HEK293T (cell line): ENCODE measurements at regions not wholly inside any gene's neighbourhood (a gene's known extent, or its start where the extent isn't known, plus 50 kb on each side); places are given as distances from the start of the nearest gene placed in this dataset.
"Not testable (repeated sequence)": the region's sequence is repeated elsewhere in the genome, so short reads cannot be mapped to it uniquely, and the experiment has no call there.

Experiments used
- CTCF ChIA-PET: fragments of 350-600 bp; formaldehyde crosslinking; extraction: SDS; loops from one replicate; lab custom pipeline; 2021; ENCODE audit warnings: antibody characterized with exemption, inconsistent platforms; lab: Yijun Ruan, JAX
- POLR2A ChIA-PET: fragments of 350-600 bp; formaldehyde crosslinking; extraction: SDS; loops from one replicate; lab custom pipeline; 2020; ENCODE audit warnings: antibody characterized with exemption, inconsistent platforms; lab: Yijun Ruan, JAX
- DNase-seq: peaks from one replicate; pipeline ENCODE4 v3.0.0; 2012; ENCODE audit warnings: mixed read lengths; ENCODE audit errors: extremely low spot score
- ARNT ChIP-seq: fragments of 450-650 bp; IDR thresholded peaks from 2 replicates; pipeline ENCODE4 v1.6.1; 2017; ENCODE audit warnings: mild to moderate bottlenecking
- BHLHE40 ChIP-seq: fragments of 450-650 bp; IDR thresholded peaks from 2 replicates; pipeline ENCODE4 v1.6.1; 2016; ENCODE audit warnings: mild to moderate bottlenecking, moderate library complexity, borderline replicate concordance
- CTBP1 ChIP-seq: fragments of 450-650 bp; IDR thresholded peaks from 2 replicates; pipeline ENCODE4 v1.6.1; 2016; ENCODE audit warnings: borderline replicate concordance
- ELF4 ChIP-seq: fragments of 450-650 bp; IDR thresholded peaks from 2 replicates; pipeline ENCODE4 v1.6.1; 2017; ENCODE audit warnings: antibody characterized with exemption
- FOXA1 ChIP-seq: fragments of 450-650 bp; IDR thresholded peaks from 2 replicates; pipeline ENCODE4 v1.6.1; 2016; ENCODE audit warnings: mild to moderate bottlenecking
- FOXK2 ChIP-seq: fragments of 450-650 bp; IDR thresholded peaks from 2 replicates; pipeline ENCODE4 v1.6.1; 2016; ENCODE audit warnings: mild to moderate bottlenecking
- FOXM1 ChIP-seq: fragments of 450-650 bp; IDR thresholded peaks from 2 replicates; pipeline ENCODE4 v1.6.1; 2017; ENCODE audit warnings: mild to moderate bottlenecking, borderline replicate concordance
- HDGF ChIP-seq: fragments of 450-650 bp; IDR thresholded peaks from 2 replicates; pipeline ENCODE4 v1.6.1; 2017; ENCODE audit warnings: antibody characterized with exemption, borderline replicate concordance
- L3MBTL2 ChIP-seq: fragments of 450-650 bp; conservative IDR thresholded peaks from 2 replicates; pipeline ENCODE4 v1.6.1; 2016; ENCODE audit warnings: mild to moderate bottlenecking
- LEF1 ChIP-seq: fragments of 450-650 bp; IDR thresholded peaks from 2 replicates; pipeline ENCODE4 v1.6.1; 2017; ENCODE audit warnings: mild to moderate bottlenecking, borderline replicate concordance
- NFRKB ChIP-seq: fragments of 450-650 bp; IDR thresholded peaks from 2 replicates; pipeline ENCODE4 v1.6.1; 2016; ENCODE audit warnings: mild to moderate bottlenecking, moderate library complexity
- SP1 ChIP-seq: fragments of 450-650 bp; IDR thresholded peaks from 2 replicates; pipeline ENCODE4 v1.6.1; 2017
- SUZ12 ChIP-seq: fragments of 450-650 bp; IDR thresholded peaks from 2 replicates; pipeline ENCODE4 v1.6.1; 2016; ENCODE audit warnings: mild to moderate bottlenecking
- TARDBP ChIP-seq: fragments of 450-650 bp; IDR thresholded peaks from 2 replicates; pipeline ENCODE4 v1.6.1; 2016
- ZNF384 ChIP-seq: fragments of 450-650 bp; IDR thresholded peaks from 2 replicates; pipeline ENCODE4 v1.6.1; 2016
- TF ChIP-seq, protein P1 (sequence below): fragments of 450-650 bp; IDR thresholded peaks from 2 replicates; pipeline ENCODE4 v1.6.1; 2016

DNA sequence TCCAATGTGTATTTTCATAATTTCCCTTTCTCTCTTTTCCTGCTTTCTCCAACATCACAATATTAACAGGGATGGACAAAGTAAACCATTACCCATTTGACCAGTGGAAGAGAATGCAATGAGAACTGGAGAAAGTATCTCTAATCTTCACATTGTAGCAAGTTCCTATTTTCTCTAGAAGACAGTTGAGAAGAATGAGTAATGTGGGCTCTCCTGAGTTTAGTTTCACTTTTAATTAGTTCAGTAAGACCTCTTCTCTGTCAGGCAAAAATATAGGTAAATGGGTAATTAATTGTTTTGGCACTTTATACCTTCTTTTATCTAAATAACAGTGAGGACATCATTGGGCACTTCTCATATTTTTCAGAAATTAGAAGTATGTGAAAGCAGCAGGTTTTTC is 602.0 kb downstream of the GLUD2 start:
- TF ChIP-seq ZNF384 (no peak), NFRKB (no peak), ARNT (no peak), CTBP1 (no peak), FOXM1 (no peak), L3MBTL2 (no peak), FOXA1 (no peak)
- no peak for DNase-seq
- POLR2A ChIA-PET: no interaction called here
- CTCF ChIA-PET: no interaction called here

GRCh38 chrX:121655276-121655675 is 607.9 kb downstream of the GLUD2 start:
- ChIA-PET CTCF (no interaction called here), POLR2A (no interaction called here)
- TF ChIP-seq L3MBTL2: no peak
- no peak for DNase-seq

GRCh38 chrX:121666171-121666570 is 618.8 kb downstream of the GLUD2 start:
- POLR2A ChIA-PET: no interaction called here
- TF ChIP-seq ELF4: no peak
- TF ChIP-seq SUZ12: no peak
- no peak for TF ChIP-seq NFRKB
- TF ChIP-seq FOXM1: no peak
- TF ChIP-seq FOXK2: no peak
- TF ChIP-seq LEF1: no peak
- TF ChIP-seq, protein P1, sequence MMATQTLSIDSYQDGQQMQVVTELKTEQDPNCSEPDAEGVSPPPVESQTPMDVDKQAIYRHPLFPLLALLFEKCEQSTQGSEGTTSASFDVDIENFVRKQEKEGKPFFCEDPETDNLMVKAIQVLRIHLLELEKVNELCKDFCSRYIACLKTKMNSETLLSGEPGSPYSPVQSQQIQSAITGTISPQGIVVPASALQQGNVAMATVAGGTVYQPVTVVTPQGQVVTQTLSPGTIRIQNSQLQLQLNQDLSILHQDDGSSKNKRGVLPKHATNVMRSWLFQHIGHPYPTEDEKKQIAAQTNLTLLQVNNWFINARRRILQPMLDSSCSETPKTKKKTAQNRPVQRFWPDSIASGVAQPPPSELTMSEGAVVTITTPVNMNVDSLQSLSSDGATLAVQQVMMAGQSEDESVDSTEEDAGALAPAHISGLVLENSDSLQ: no peak
- no peak for TF ChIP-seq L3MBTL2
- TF ChIP-seq ZNF384: no peak
- TF ChIP-seq HDGF: no peak
- TF ChIP-seq FOXA1: no peak
- TF ChIP-seq ARNT: no peak
- TF ChIP-seq SP1: no peak
- TF ChIP-seq CTBP1: no peak
- no peak for TF ChIP-seq BHLHE40
- TF ChIP-seq TARDBP: no peak
- no peak for DNase-seq
- CTCF ChIA-PET: no interaction called here

GRCh38 chrX:121671649-121672048 is 624.2 kb downstream of the GLUD2 start:
- ChIA-PET POLR2A (no interaction called here), CTCF (no interaction called here)
- TF ChIP-seq ARNT: no peak
- no peak for TF ChIP-seq SP1
- no peak for TF ChIP-seq FOXM1
- no peak for TF ChIP-seq NFRKB
- TF ChIP-seq FOXA1: no peak
- TF ChIP-seq CTBP1: no peak
- no peak for TF ChIP-seq L3MBTL2
- TF ChIP-seq BHLHE40: no peak
- no peak for TF ChIP-seq ELF4
- TF ChIP-seq HDGF: no peak
- no peak for DNase-seq

DNA sequence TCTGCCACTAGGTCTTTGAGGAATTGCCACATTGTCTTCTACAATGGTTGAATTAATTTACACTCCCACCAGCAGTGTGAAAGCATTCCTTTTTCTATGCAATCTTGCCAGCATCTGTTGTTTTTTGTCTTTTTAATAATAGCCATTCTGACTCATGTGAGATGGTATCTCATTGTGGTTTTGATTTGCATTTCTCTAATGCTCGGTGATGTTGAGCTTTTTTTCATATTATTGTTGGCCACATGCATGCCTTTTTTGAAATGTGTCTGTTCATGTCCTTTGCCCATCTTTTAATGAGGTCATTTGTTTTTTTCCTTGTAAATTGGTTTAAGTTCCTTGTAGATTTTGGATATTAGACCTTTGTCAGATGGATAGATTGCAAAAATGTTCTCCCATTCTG is 661.8 kb downstream of the GLUD2 start:
- DNase-seq, CTCF ChIA-PET, POLR2A ChIA-PET: not testable (repeated sequence)

DNA sequence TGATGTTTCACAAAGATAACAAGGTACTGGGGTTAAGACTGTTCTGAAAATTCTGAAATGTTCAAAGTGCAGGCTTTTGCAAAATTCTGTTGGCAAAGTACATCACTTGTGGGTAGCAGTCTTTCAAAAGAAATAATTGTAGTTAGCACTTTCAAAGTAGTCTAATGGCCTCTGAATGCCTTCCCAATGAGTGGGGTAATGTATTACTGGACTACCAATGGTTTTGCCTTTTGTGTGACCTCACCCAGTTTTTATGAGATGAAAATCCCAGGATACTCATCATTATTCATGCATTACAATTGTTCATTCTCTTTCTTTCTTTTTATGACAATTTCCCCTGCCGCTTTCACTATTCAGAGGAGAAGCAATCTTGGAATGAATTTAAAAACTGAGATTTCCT is 686.1 kb downstream of the GLUD2 start:
- ChIA-PET POLR2A (no interaction called here), CTCF (no interaction called here)

DNA sequence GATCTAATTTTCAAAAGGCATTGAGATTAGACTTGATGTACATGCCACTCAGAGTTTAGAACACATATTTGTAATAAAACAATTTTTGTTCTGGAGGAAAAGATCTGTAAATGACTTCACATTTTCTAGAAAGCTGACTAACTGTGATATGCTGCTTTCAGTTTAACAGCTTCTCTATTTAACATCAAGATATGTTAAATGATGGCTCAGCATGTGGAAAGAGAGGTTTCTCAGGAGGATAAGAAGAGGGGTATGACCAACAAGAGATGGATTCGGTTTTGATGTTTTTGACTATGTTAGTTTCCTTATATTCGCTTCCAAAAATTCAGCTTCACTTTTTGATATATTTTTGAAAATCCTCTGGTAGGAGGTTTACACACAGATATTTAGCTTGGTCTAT is 698.7 kb downstream of the GLUD2 start:
- CTCF ChIA-PET: no interaction called here
- POLR2A ChIA-PET: no interaction called here
- DNase-seq: no peak
- TF ChIP-seq ELF4 (no peak), SUZ12 (no peak), ARNT (no peak)

More for the DNA sequence above, 686.1 kb downstream of the GLUD2 start:
- TF ChIP-seq CTBP1: no peak
- TF ChIP-seq SP1: no peak
- no peak for TF ChIP-seq L3MBTL2
- TF ChIP-seq FOXK2: no peak
- TF ChIP-seq, protein P1: no peak
- TF ChIP-seq LEF1: no peak
- no peak for TF ChIP-seq HDGF
- no peak for DNase-seq

DNA sequence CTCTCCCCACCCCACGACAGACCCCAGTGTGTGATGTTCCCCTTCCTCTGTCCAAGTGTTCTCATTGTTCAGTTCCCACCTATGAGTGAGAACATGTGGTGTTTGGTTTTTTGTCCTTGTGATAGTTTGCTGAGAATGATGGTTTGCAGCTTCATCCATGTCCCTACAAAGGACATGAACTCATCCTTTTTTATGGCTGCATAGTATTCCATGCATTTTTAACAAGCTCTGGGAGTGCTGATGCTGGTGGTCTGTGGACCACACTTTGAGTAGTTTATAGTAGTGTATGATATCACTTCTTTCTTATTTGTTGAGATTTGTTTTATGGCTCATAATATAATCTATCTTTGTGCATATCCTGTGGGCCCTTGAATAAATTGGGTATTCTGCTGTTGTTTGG is 706.2 kb downstream of the GLUD2 start:
- POLR2A ChIA-PET, DNase-seq, CTCF ChIA-PET: not testable (repeated sequence)

DNA sequence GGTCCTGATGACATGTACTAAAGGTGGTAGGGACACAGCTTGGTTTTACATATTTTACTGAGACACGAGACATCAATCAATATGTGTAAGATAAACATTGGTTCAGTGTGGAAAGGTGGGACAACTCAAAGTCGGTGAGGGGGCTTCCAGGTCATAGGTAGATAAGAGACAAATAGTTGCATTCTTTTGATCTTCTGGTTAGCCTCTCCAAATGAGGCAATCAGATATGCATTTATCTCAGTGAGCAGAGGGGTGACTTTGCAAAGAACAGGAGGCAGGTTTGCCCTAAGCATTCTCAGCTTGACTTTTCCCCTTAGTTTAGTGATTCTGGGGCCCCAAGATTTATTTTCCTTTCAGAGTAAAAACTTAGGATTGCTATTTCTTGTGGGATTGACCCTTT is 706.9 kb downstream of the GLUD2 start:
- CTCF ChIA-PET: no interaction called here
- POLR2A ChIA-PET: no interaction called here
- TF ChIP-seq HDGF (no peak), ELF4 (no peak), FOXM1 (no peak), BHLHE40 (no peak), CTBP1 (no peak), NFRKB (no peak), ARNT (no peak), FOXK2 (no peak), L3MBTL2 (no peak), LEF1 (no peak)
- TF ChIP-seq, protein P1: no peak
- no peak for DNase-seq
